ENCODE measurements at regions not wholly inside any gene's neighbourhood (a gene's known extent, or its start where the extent isn't known, plus 50 kb on each side); places are given as distances from the start of the nearest gene placed in this dataset.

GRCh38 chr12:93970900-93971688, 177.3 kb upstream of the PLXNC1 start:
- TF ChIP-seq CTCF (IDR thresholded peaks at IDR 0.05) (no peak), EP300 (IDR thresholded peaks at IDR 0.05) (no peak)
